Lung microvascular endothelial cell (primary cell): ENCODE measurements at regions not wholly inside any gene's neighbourhood (a gene's known extent, or its start where the extent isn't known, plus 50 kb on each side); places are given as distances from the start of the nearest gene placed in this dataset.
"Not testable (repeated sequence)": the region's sequence is repeated elsewhere in the genome, so short reads cannot be mapped to it uniquely, and the experiment has no call there.

ENCODE experiments used
- DNase-seq, 2 donors: peaks; one replicate each; pipeline versions ENCODE4 v3.0.0 to v3.0.0-alpha.2; 2010; ENCODE audit warnings: low read depth in 2 of 2

DNA sequence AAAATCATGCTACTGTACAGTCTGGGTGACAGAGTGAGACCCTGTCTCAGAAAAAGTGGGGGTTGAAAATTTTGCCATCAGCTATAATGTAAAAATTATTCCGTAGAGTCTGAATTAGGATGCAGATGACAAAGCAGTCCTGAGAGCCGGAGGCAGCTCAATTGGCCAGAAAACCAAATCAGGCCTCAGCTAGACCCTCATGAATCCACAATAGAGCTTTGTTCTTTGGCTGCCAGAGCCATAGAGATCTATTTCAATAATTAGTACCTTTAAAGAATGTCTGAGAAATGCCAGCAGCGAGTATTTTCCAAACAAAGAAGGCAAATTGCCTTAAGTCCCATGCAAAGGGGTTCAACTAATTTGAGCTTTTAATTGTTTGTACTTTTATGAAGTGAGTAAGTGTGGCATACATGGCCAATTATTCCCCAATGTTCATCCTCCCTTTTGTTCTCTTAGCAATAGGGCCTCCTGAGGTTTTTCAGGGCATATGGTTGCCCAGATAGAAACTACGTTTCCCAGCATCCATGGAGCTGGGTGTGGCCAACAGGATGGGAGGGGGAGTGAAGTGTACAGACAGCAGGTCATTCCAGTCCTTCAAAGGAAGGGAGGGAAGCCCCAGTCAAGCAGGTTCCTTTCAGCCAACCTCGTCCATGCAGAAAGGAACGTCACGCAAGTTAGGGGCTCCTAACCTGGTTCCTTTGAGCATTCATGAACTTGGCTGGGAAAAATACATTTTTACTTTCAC, 211.3 kb upstream of the APCDD1 start:
- no peak for DNase-seq

DNA sequence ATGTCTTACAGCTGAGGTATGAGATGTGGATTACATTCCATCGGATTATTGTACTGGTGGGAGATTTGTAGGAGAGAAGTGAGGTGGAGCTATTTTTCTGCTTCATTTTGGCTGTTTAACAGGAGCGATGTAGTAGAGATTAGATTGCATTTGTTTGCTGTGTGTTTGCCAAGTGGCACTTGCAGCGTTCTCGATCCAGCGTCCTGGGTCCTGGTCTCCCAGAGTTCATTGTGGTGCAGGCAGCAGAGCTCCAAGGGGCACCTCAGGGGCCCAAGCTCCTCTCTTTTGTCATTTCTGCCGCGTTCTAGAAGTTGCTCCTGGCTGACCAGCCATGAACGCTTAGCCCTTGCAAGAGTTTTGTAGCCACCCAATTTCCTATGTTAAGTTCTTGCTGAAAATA, 210.1 kb upstream of the APCDD1 start:
- no peak for DNase-seq

- DNase-seq: no peak
Measured at GRCh38 chr18:10245031-10245845, 209.2 kb upstream of the APCDD1 start.

- no peak for DNase-seq
Measured at GRCh38 chr18:10245846-10246175, 208.6 kb upstream of the APCDD1 start.

- DNase-seq: no peak
Measured at GRCh38 chr18:10247021-10247741, 207.3 kb upstream of the APCDD1 start.

GRCh38 chr18:10247742-10248082, 206.7 kb upstream of the APCDD1 start:
- DNase-seq: no peak

- no peak for DNase-seq
Measured at GRCh38 chr18:10248738-10249137, 205.7 kb upstream of the APCDD1 start.

DNA sequence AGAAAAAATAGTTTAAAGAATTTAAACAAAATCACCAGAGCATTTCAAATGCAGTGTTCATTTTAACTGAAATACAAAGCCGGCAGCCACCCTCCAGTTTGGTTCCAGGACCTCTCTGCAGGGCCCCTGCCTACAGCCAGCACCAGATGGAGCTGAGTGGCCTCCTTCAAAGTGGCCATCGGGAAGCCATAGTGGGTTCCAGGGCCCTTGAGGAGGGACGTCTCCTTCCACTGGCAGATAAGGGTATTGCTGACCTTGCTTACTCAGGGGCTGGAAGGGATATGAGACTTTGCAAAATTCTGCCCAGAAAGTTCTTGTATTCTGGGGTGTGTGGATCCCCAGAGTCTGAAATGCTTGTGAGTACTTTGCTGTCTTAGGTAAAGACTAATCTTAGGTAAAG, 205.2 kb upstream of the APCDD1 start:
- no peak for DNase-seq

GRCh38 chr18:10249801-10250200, 204.6 kb upstream of the APCDD1 start:
- no peak for DNase-seq

- DNase-seq: no peak
Measured at GRCh38 chr18:10252494-10252893, 201.9 kb upstream of the APCDD1 start.

DNA sequence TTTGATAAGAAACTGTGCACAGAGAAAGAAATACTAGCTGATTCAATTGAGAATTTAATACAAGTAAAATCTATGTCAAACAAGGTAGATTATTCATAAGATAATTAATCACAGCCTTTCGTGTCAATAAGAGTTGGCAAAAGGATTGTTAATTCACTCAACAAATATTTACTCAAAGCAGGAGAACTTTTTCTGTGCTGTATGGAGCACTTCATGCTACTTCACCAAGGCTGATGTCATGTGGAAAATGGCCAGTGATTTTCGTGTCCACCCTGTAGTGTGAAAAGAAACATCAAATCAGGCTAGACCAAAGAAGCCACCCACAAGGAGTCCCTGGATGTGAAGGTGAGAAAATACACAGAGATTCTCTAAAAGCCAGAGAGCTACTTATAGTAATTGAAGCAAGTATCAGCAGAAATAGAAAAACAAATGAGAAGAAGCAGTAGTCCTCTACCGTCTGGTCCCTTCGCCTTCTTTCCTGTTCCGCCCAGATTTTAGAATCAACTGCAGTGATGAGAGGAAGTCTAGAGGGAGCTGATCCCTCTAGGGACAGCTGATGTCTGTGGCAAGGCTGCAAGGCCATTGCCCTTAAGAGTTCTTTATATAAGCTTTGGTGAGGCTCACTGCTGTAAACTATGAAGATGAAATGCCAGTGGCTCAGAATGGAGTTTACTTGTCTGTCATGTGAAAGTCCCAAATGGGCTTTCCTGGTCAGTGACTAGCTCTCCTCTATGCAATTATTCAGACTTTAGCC, 201.3 kb upstream of the APCDD1 start:
- DNase-seq: no peak

DNA sequence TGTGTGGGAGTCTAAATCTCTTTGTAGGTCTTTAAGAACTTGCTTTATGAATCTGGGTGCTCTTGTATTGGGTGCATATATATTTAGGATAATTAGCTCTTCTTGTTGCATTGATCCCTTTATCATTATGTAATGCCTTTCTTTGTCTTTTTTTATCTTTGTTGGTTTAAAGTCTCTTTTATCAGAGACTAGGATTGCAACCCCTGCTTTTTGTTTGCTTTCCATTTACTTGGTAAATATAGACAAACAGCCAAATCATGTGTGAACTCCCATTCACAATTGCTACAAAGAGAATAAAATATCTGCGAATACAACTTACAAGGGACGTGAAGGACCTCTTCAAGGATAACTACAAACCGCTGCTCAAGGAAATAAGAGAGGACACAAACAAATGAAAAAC, 198.2 kb upstream of the APCDD1 start:
- not testable (repeated sequence) for DNase-seq

DNA sequence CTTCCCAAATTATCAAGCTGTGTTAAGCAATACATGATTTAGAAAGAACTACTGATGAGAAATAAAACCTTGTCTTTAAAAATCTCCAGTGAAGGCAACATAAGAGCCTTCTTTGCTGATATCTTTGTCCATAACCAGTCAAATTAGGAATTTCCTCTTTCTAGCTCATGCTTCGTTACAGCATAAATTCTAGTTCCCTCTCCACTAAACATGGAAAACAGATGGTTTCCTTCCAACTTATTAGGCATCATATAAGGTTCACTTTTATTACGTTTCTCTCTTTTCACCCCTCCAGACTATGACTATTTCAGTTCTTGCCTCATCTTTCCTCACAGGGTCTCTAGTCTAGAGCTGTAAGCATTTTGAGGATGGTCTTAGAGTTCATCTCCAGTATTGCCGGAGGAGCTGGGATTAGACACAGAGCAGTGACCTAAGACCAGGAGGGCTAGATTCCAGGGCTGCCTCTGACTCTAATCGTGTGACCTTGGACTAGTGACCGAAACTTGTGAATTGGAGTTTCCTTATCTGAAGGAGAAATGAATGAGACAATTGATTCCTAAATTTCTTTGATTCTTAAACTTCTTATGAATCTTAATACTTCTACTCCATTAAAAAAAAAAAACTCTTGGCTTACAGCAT, 195.5 kb upstream of the APCDD1 start:
- DNase-seq: no peak

GRCh38 chr18:10259901-10260300, 194.5 kb upstream of the APCDD1 start:
- DNase-seq: peak in 1 of 2 donors; percentile 8

GRCh38 chr18:10261344-10262276, 192.8 kb upstream of the APCDD1 start:
- peak in 1 of 2 donors; percentile 9 for DNase-seq

DNA sequence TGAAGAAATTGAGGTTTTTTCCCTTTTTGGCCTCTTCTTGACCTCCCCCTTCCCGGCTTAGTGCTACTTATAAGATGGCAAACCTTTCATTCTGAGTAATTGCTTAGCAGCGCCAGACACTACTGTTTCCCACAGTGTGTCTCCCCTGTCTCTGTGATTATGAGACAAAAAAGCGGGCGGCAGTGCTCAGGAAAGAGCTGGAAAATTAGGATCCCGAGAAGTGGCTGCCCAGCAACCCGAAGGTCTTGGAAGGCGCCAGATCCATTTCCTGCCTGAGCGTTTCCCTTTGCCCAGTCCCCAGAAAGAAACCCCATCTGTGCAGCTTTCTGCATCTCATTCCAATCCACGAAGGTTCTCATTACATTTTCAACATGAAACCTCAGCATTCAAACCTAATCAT, 191.9 kb upstream of the APCDD1 start:
- DNase-seq: no peak

DNA sequence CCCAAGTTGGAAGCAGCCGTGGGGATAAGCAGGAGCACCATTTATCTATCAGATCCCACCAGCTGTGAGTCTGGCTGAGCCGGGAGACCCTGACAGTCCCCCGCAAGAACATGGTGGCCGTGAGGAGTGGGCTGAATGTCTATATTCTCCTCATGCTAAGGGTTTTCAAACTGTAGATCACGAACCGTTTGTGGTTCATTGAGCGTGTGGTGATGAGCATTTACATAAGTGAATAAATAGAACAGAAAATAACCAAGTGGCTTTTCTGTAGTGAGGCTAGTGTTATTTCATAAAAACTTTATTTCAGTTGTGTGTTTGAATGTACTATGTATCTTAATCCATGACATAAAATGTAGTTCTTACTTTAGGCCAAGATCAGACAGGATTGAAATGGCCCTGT, 190.2 kb upstream of the APCDD1 start:
- no peak for DNase-seq

- no peak for DNase-seq
Measured at GRCh38 chr18:10265560-10266333, 188.7 kb upstream of the APCDD1 start.

DNA sequence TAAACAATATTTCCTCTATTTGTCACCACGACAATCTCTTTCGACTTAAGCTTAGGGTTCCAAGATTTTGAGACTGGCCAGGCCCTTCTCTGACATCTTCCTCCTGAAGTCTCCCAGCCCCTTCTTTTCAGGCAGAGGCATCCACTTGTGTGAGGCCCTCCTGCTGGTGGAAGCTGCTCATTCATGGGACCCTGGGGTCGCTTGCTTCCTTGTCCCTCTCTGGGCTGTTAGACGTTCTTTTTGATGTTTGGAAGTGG, 188.2 kb upstream of the APCDD1 start:
- DNase-seq: no peak

- peak in 1 of 2 donors; percentile 87 for DNase-seq
Measured at GRCh38 chr18:10269261-10269660, 185.2 kb upstream of the APCDD1 start.
